Upper lobe of left lung (tissue), 6 donors: ENCODE measurements at regions not wholly inside any gene's neighbourhood (a gene's known extent, or its start where the extent isn't known, plus 50 kb on each side); places are given as distances from the start of the nearest gene placed in this dataset.
A peak's percentile ranks its signal among the peaks of the same experiment; 100 is the strongest.

Source experiments
- ATAC-seq, 2 donors: fragments of 200-7000 bp; cut with Tn5 transposase; one replicate each; pipeline ENCODE4 v1.9.1; 2022; ENCODE audit warnings: mild to moderate bottlenecking in 2 of 2, moderate library complexity in 2 of 2; ENCODE audit not compliant: low FRiP score in 2 of 2
- DNase-seq, 2 donors: peaks; one replicate each; pipeline ENCODE4 v3.0.0-alpha.2; 2019 to 2020
- H3K27ac ChIP-seq, 4 donors: fragments of 200-600 bp; sonication (generic); one replicate each; pipeline ENCODE4 v1.5.1; 2016 to 2019
- H3K27me3 ChIP-seq, 4 donors: fragments of 200-600 bp; sonication (generic); one replicate each; pipeline ENCODE4 v1.5.1; 2017 to 2019
- H3K36me3 ChIP-seq, 4 donors: fragments of 200-600 bp; sonication (generic); one replicate each; pipeline ENCODE4 v1.5.1; 2016 to 2019
- H3K4me1 ChIP-seq, 4 donors: fragments of 200-600 bp; sonication (generic); one replicate each; pipeline ENCODE4 v1.5.1; 2018 to 2019
- H3K4me3 ChIP-seq, 4 donors: fragments of 200-600 bp; sonication (generic); one replicate each; pipeline ENCODE4 v1.5.1; 2017 to 2019; ENCODE audit warnings: mild to moderate bottlenecking in 2 of 4, moderate library complexity in 1 of 4
- H3K9me3 ChIP-seq, 4 donors: fragments of 200-600 bp; sonication (generic); one replicate each; pipeline ENCODE4 v1.5.1; 2018 to 2019
- CTCF ChIP-seq, 6 experiments: fragments of 450-650 bp in 4 of 6; fragments of 200-600 bp in 2 of 6; sonication (generic) in 2 of 6; IDR thresholded peaks; one replicate each; pipeline ENCODE4 v1.5.1; 2016 to 2019; ENCODE audit warnings: antibody characterized with exemption in 6 of 6
- EP300 ChIP-seq, 4 donors: sonication (generic); formaldehyde crosslinking; IDR thresholded peaks; one replicate each; pipeline ENCODE4 v1.5.1; 2017; ENCODE audit warnings: antibody characterized with exemption in 4 of 4, control low read depth in 2 of 4
- POLR2A ChIP-seq, 4 donors: fragments of 450-650 bp; IDR thresholded peaks; one replicate each; pipeline ENCODE4 v1.5.1; 2016 to 2017; ENCODE audit warnings: antibody characterized with exemption in 4 of 4, mild to moderate bottlenecking in 2 of 4
- POLR2AphosphoS5 ChIP-seq, 2 donors: sonication (generic); formaldehyde crosslinking; IDR thresholded peaks; one replicate each; pipeline ENCODE4 v1.5.1; 2017; ENCODE audit warnings: antibody characterized with exemption in 2 of 2
- WGBS, 2 donors: methylation state at CpG; one replicate each; pipeline ENCODE4 v1.1.5; 2017 to 2018; 5-methylcytosine and 5-hydroxymethylcytosine counted together
- donor health status: DM: no; HTN: no; CAD: no; lungs with moderate emphysema.
- donor health status: DM: no; HTN: yes; CAD: no; lungs with severe emphysema.

- Histone ChIP-seq H3K9me3 (no peaks in the 10 kb centered on the region), H3K27ac (no peak overlapping the region), H3K36me3 (no peaks in the 10 kb centered on the region), H3K4me3 (no peak overlapping the region), H3K4me1 (no peaks in the 10 kb centered on the region), H3K27me3 (no peaks in the 10 kb centered on the region)
- ATAC-seq, result no peak
- no peak for TF ChIP-seq CTCF (IDR thresholded peaks at IDR 0.05)
- no peak for TF ChIP-seq EP300 (IDR thresholded peaks at IDR 0.05)
- TF ChIP-seq POLR2AphosphoS5 (IDR thresholded peaks at IDR 0.05), result no peak
- no peak for TF ChIP-seq POLR2A (IDR thresholded peaks at IDR 0.05)
- no peak for DNase-seq
- 55 to 63% methylated on average over 8 of the region's 8 CpGs for WGBS, 2 donors
Measured at GRCh38 chr12:45582986-45583659, 146.4 kb upstream of the ARID2 start.

GRCh38 chr12:45584336-45584735 lies 145.2 kb upstream of the ARID2 start:
- H3K9me3 ChIP-seq, result no peaks in the 10 kb centered on the region
- DNase-seq (no peak), ATAC-seq (no peak)
- no peak overlapping the region for H3K4me3 ChIP-seq
- WGBS, 2 donors, result 84 to 100% methylated on average over 1 of the region's 1 CpG
- no peaks in the 10 kb centered on the region for H3K27me3 ChIP-seq
- TF ChIP-seq POLR2AphosphoS5 (IDR thresholded peaks at IDR 0.05) (no peak), CTCF (IDR thresholded peaks at IDR 0.05) (no peak), EP300 (IDR thresholded peaks at IDR 0.05) (no peak), POLR2A (IDR thresholded peaks at IDR 0.05) (no peak)
- no peak overlapping the region for H3K27ac ChIP-seq
- no peaks in the 10 kb centered on the region for H3K36me3 ChIP-seq
- no peaks in the 10 kb centered on the region for H3K4me1 ChIP-seq

GRCh38 chr12:45585522-45586230 lies 143.8 kb upstream of the ARID2 start:
- H3K4me3 ChIP-seq, result no peak overlapping the region
- no peaks in the 10 kb centered on the region for H3K27me3 ChIP-seq
- 86 to 92% methylated on average over 3 to 18 of the region's 31 CpGs for WGBS, 2 donors
- TF ChIP-seq CTCF (IDR thresholded peaks at IDR 0.05) (no peak), POLR2A (IDR thresholded peaks at IDR 0.05) (no peak), POLR2AphosphoS5 (IDR thresholded peaks at IDR 0.05) (no peak), EP300 (IDR thresholded peaks at IDR 0.05) (no peak)
- H3K36me3 ChIP-seq, result no peaks in the 10 kb centered on the region
- no peaks in the 10 kb centered on the region for H3K4me1 ChIP-seq
- ATAC-seq (no peak), DNase-seq (peak in 1 of 2 donors; percentile 72)
- no peak overlapping the region for H3K27ac ChIP-seq
- H3K9me3 ChIP-seq, result no peaks in the 10 kb centered on the region

- DNase-seq, result peak in 1 of 2 donors; percentile 61
- 96% methylated on average over 17 of the region's 18 CpGs; no CpG with 5 or more reads in 1 of the 2 donors for WGBS, 2 donors
- Histone ChIP-seq H3K4me3 (no peak overlapping the region), H3K27ac (no peak overlapping the region), H3K36me3 (no peaks in the 10 kb centered on the region), H3K27me3 (no peaks in the 10 kb centered on the region), H3K4me1 (no peaks in the 10 kb centered on the region), H3K9me3 (no peaks in the 10 kb centered on the region)
- no peak for ATAC-seq
- TF ChIP-seq POLR2A (IDR thresholded peaks at IDR 0.05) (no peak), POLR2AphosphoS5 (IDR thresholded peaks at IDR 0.05) (no peak), EP300 (IDR thresholded peaks at IDR 0.05) (no peak), CTCF (IDR thresholded peaks at IDR 0.05) (no peak)
Measured at GRCh38 chr12:45586486-45586885, 143.0 kb upstream of the ARID2 start.
